ENCODE measurements at regions not wholly inside any gene's neighbourhood (a gene's known extent, or its start where the extent isn't known, plus 50 kb on each side); places are given as distances from the start of the nearest gene placed in this dataset.
"Not testable (repeated sequence)": the region's sequence is repeated elsewhere in the genome, so short reads cannot be mapped to it uniquely, and the experiment has no call there.

DNA sequence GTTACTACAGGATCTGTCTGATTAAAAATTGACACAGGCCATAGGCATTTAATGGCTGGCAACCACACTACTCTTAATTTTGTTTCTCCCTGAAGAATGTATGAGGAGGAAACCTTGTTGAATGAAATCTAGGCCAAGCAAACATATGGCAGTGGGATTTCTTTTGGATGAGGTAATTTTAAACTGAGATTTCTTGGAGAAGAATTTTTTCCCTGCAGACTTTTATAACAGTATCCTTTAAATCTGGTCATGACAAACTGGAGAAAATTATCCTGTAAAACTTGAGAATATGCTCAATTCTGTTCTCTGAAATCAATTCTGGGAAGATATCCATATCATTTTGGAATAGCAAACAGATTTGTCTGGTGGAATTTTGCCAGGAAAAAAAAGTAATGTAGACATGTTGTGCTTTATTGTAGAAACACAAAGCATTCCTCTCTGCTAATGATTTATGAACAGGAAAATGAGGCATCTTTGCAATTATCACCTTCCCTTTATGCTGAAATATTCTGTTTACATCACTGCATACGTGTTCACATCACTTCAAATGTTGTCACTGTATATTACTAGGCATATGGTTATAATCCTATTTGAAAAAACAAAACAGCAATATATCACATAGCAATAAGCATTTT, 108.3 kb upstream of the ARSJ start:
- no peak for DNase-seq (ENCODE audit: low read depth in 1 of 2, low spot score in 1 of 2)

DNA sequence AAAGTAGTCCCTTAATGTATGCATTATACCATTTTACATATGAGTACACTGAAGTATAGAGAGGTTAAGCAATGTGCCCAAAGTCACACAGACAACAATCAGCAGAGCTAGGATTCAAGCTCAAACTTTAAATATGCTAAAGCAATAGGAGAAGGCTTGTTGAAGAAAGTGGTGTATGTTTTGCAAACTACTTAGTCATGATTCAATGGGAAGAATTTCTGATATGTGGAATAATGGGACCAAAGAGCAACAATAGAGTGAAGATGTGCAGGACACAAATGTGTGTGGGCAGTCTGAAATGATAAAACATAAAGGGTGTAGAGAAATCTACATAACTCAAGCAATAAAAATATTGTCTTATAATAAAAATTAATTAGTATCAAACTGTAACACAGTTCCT, 109.0 kb upstream of the ARSJ start:
- DNase-seq (ENCODE audit: low read depth in 1 of 2, low spot score in 1 of 2): no peak

DNA sequence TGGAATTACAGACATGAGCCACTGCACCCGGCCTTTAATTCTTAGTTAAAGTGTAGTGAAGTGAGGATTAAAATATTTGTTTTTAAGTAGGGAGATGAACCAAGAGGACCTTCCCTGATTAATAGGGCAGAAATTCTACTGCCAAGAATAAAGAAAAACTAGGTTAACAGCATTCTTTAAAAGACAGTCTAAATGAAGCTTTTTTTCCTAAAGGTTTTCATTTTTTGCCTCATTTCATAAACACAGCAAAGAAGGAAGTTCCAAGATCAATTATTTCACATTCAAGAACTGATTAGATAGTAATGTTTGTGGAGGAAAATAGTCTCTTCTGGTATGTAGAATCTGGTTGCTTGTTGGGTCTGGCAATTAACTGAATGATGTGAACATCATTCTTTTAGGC, 112.1 kb upstream of the ARSJ start:
- DNase-seq (ENCODE audit: low read depth in 1 of 2, low spot score in 1 of 2): no peak

DNA sequence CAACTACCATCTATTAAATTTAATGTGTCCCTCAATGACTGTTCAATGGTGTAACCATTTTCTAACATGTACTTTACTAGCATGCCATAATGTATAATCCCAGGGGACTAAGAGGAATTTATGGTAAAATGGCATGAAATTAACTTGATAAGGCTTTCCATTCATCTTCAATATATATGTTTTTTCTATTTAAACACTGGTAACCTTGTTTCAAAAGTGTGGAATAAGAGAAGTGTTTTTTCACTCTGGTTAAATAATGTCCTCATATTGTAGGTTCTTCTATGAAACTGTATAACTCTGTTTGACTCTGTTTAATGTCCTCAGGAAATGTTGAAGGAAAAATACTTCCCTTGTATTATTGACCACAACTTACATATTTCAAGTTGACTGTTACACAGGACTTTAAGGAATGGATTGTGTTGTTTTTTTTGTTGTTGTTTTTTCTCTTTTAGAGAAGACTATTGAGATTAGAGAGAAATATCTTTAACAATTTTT, 113.8 kb upstream of the ARSJ start:
- no peak for DNase-seq (ENCODE audit: low read depth in 1 of 2, low spot score in 1 of 2)

DNA sequence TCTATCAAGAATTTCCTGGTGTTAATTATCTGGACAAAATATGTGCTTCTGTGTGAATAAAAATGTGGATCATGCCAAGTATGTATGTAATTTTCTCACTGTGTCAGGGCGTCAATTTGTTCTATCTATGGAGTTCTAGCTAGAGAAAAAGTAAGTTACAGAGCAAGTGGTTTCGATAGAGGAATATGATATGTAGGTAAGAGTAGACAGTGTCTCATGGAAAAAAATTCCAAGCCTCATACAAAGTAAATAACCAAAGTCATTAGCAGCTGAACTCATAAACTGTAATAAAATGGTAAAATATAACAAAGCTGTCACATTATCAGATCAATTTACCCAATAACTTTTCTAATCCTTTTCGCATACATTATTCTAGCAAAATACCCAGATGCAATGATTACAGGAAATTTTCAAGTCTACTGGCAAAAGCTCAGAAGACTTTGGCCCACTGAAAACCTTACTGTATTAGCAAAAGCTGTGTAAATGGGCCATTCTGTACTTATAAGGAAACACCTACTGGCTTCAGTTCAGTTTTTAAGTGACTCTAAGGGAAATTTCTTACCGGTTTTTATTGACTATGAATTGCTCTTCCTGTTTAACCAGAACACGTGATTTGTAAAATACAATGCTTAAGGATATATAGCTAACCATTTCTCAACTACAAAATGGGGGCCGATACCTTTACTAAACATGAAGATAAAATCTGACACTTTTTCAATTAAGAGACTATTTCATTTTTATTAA, 121.0 kb upstream of the ARSJ start:
- DNase-seq (ENCODE audit: low read depth in 1 of 2, low spot score in 1 of 2): no peak

DNA sequence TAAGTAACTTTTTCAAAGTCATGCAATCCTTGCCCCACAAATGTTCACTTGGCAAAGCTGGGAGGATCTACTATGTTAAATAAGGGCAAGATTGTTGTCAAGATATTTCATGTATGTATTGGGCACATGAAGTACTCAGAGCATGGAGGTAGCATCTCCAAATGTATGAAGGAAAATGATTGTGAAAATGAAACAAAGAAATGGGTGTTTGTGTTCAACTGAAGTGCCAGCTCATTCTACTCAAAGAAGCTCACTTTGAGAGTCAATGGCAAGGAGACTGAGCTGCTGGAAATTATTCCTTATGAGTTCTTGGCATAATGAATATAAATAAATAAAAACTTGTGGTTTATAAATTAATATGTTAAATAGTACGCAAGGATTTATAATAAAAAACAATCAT, 124.5 kb upstream of the ARSJ start:
- DNase-seq (ENCODE audit: low read depth in 1 of 2, low spot score in 1 of 2): no peak

DNA sequence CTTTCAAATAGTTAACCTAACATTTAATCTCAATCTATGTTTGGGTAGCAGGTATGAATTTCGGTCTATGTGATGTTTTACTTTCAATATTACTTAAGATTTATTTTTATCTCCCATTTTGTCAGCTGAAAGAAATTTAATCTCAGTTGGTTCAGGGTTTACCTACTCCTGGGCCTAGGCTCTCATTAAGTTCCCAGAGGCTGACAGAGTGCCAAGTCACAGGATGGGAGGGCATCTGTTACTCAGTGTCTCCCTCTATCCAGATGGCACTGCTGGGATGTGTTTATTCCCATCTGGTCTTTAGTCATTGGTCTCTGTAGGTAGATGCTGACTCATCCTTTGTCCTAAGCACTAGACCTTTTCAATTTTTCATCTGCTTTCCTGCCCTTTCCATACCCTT, 129.4 kb upstream of the ARSJ start:
- DNase-seq (ENCODE audit: low read depth in 1 of 2, low spot score in 1 of 2): no peak

DNA sequence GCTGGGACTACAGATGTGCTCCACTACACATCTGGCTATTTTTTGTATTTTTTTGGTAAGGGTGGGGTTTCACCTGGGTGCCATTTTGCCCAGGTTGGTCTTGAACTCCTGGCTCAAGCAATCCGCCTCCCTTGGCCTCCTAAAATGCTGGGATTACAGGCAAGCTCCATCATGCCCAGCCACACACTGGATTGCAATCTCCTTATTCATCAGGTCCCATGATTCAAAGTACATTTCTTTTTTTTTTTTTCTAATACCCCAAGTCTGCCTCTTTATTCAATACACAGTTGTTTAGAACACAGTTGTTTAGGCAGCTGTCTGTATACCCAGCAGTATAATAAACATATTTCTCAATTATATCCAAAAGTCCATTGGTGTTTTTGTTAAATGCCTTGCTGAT, 130.3 kb upstream of the ARSJ start:
- DNase-seq (ENCODE audit: low read depth in 1 of 2, low spot score in 1 of 2): no peak

DNA sequence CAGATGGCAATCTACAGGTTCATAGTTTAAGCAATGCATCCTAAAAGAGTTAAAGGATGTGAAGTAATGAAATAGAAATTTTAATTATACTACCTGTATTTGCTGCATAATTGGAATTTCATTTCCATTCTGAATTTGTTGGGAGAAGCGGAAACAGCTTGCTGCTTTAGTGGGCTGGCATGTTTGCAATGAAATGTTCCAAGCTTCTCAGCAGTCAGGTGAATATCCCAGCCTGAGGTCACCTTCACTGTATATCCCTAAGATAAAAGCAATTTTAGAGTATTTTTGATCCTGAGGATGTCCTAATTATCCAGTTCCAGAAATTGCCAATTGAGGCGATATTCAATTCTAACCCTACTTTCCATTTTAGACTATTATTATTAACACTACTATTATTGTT, 136.1 kb upstream of the ARSJ start:
- no peak for DNase-seq (ENCODE audit: low read depth in 1 of 2, low spot score in 1 of 2)

DNA sequence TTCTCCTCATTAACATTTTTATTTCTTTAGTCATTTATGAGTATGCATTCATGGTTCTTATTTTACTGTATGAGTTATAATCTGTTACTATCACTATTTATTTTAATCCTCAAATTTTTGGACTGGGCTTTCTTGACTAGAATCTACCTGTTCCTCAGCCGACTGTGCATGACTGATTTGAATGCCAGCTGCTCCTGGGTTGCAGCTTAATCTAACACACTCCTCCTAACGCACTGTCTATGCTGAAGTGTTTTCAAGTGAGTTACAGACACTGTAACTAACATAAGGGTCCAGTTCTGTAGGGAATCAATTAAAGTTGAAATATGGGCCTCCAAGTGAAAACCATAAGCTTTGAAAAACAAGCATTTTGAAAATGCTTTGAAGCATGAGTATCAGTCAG, 137.4 kb upstream of the ARSJ start:
- DNase-seq (ENCODE audit: low read depth in 1 of 2, low spot score in 1 of 2): no peak

DNA sequence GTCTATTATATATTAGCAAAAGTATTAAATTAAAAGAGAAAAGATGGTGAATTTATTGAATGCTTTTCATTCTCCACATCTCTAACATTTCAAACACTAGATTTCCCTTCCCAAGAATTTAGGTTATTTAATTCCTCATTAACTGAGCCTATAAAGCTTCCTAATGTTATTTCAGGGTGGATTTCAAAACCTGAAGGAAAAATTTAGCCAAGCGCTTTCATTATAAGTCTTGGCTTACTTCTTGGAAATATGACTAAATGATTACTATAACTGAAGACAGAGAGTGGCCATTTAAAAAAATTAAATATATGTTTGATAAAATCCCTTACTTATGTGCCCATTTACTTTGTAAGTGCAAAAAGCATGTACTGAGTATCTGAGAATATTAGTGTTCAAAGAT, 141.8 kb upstream of the ARSJ start:
- no peak for DNase-seq (ENCODE audit: low read depth in 1 of 2, low spot score in 1 of 2)

DNA sequence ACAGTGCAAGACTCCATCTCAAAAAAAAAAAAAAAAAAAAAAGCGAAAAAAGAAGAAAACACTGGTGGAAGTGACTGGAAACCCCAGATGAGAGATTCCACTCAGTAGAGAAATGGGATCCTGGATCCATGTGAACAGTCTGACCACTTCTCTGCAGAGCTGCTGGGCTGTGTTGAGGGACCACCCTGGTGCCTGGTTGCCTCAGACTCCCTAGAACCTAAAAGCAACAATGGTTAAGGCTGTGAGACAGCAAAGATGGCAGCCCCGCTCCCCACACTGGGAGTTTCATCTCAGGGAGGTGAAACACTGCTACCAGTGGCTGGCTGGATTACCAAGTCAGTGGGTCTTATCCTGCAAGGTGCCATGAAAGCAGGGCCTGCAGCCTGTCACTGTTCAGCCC, 152.8 kb upstream of the ARSJ start:
- no peak for DNase-seq (ENCODE audit: low read depth in 1 of 2, low spot score in 1 of 2)

DNA sequence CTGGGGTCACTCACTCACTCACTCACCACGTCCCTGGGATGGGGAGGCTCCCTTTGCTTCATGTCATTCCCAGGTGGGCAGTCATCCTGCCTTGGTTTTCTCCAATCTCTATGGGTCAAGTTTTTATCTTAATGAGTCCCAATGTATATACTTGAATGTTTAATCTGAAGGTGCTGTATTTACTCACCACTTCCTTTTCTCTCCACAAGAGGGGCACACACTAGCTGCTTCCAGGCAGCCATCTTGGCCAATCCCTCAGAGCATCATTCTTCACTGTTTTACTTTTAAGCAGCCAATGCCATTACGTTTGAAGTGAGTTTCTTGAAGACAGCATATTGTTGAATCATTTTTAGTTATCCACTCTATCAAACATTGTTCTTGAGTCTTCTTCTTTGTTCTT, 153.4 kb upstream of the ARSJ start:
- DNase-seq (ENCODE audit: low read depth in 1 of 2, low spot score in 1 of 2): no peak

DNA sequence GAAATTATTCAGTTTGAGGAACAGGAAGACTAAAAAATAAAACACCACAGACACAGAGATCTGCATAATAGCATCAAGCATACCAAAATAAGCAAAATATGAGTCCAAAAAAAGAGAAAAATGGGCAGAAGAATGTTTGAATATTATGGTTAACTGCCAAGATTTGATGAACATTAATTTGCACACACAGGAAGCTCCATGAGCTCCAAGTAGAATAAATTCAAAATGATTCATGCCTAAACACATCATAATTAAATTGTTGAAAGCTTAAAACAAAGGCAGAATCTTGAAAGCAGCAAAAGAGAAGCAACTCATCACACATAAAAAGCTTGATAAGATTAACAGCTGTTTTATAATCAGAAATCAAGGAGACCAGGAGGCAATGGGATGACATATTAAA, 156.6 kb upstream of the ARSJ start:
- no peak for DNase-seq (ENCODE audit: low read depth in 1 of 2, low spot score in 1 of 2)

DNA sequence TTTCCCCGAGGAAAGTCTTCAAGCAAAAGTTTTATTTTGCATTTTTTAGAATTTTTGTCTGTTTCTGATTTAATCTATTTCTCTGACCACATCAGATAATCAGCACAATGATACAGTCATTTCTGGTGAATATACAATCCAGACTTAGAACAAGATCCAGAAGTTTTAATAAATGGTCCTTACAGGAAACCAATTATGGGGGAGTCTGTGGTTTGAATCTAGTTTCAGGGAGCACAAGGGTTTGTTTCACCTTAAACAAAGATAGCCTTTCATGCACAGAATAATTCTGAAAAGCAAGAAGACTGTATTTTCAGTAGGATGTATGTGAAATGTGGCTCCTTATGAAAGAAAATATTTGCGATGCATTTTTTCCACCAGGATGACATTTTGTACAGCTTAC, 158.5 kb upstream of the ARSJ start:
- no peak for DNase-seq (ENCODE audit: low read depth in 1 of 2, low spot score in 1 of 2)

DNA sequence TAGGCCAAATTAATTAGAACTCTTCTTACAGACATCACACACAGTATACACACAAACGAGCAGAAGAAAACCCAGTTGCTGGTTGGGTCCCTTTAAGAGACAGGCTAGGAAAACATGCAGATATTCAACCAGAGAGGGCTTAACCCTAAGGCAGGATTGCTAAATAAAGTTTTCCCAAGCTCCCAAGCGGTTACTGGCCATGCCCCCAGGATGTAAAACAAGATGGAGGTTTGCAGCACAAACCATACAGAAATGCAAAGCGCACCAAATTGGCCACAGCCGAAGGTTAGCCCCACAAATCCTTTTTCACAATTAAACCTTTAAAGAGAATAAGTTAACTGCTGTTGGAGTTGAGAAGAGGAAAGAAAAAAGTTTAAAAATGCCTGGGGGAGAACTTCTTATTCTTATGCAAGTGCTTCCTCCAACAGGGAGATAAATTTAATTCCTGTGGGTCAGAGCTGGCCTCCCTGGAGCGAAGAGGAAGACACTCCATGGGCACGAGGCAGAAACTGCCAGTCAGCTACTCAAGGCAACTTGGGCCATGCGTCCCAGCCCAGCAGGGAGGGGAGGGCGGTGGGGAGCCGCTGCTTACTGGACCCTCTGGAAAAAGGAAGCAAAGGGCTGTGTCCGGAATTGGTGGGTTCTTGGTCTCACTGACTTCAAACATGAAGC, 167.6 kb upstream of the ARSJ start:
- DNase-seq (ENCODE audit: low read depth in 1 of 2, low spot score in 1 of 2): no peak

DNA sequence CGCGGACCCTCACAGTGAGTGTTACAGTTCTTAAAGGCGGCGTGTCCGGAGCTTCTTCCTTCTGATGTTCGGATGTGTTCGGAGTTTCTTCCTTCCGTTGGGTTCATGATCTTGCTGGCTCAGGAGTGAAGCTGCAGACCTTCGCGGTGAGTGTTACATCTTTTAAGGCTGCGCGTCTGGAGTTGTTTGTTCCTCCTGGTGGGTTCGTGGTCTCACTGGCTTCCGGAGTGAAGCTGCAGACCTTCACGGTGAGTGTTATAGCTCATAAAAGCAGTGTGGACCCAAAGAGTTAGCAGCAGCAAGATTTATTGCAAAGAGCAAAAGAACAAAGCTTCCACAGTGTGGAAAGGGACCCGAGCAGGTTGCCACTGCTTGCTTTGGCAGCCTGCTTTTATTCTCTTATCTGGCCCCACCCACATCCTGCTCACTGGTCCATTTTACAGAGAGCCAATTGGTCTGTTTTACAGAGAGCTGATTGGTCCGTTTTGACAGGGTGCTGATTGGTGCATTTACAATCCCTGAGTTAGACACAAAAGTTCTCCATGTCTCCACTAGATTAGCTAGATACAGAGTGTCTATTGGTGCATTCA, 168.3 kb upstream of the ARSJ start:
- not testable (repeated sequence) for DNase-seq (ENCODE audit: low read depth in 1 of 2, low spot score in 1 of 2)

DNA sequence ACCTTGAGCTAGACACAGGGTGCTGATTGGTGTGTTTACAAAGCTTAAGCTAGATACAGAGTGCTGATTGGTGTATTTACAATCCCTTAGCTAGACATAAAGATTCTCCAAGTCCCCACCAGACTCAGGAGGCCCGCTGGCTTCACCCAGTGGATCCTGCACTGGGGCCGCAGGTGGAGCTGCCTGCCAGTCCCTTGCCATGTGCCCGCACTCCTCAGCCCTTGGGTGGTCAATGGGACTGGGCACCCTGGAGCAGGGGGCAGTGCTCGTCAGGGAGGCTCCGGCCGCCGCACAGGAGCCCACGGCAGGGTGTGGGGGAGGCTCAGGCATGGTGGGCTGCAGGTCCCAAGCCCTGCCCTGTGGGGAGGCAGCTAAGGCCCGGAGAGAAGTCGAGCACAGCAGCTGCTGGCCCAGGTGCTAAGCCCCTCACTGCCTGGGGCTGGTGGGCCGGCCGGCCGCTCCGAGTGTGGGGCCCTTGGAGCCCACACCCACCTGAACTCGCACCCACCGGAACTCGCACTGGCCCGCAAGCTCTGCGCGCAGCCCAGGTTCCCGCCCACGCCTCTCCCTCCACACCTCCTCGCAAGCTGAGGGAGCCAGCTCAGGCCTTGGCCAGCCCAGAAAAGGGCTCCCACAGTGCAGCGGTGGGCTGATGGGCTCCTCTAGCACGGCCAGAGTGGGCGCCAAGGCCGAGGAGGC, 169.1 kb upstream of the ARSJ start:
- DNase-seq (ENCODE audit: low read depth in 1 of 2, low spot score in 1 of 2): not testable (repeated sequence)

DNA sequence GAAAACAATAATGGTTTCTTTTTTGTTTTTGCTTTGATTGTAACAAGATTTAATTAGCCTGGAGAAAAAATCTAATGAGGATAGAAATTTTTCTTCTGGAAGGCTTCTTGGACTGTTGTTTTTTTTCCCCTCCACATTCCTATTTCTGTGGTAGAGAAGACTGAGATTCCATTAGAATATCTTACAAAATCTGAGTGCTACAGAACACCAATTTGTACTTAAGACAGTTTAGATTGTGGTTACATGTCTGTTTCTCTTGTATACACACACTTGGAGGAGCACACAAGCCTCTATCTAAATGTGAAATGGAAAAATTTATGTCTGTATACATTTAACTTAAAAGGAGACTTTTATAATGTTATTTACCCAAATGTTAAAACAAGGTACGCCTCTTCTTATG, 176.9 kb upstream of the ARSJ start:
- no peak for DNase-seq (ENCODE audit: low read depth in 1 of 2, low spot score in 1 of 2)

DNA sequence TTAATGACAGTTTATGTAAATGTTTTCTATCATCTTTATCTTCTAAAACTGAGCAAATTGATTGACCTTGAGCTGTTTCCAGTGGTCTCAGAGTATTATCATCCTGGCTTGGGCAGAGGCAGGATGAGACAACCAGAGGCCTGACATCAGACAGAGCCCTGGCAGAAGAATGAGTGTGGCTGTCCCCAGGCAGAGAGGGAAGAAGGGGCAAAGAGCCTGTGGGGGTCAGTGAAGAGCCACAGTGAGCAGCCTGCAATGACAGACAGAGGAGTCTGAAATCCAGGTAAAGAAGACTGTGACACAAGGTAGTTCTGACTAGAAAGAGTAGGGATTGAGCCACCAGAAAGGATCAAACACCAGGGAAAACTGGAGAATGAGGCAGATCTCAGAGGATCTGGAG, 182.4 kb upstream of the ARSJ start:
- DNase-seq (ENCODE audit: low read depth in 1 of 2, low spot score in 1 of 2): no peak

DNA sequence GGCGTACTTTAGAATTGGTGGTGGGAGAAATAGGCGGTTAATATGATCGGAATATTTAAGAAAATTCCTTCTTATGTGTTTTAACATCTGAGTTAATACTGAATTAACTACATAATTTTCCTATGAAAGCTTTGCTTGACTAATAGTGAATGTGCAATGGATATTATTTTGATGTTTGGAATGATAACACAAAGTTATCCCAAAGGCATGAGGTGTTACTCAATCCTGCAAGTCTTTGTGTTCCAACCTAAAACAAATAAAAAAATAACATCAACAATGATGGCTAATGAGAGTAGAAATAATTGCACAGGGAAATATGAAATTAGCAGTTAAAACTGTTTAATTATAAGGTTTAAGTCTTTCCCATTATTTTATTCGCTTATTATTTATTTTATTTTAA, 183.6 kb upstream of the ARSJ start:
- DNase-seq (ENCODE audit: low read depth in 1 of 2, low spot score in 1 of 2): no peak

DNA sequence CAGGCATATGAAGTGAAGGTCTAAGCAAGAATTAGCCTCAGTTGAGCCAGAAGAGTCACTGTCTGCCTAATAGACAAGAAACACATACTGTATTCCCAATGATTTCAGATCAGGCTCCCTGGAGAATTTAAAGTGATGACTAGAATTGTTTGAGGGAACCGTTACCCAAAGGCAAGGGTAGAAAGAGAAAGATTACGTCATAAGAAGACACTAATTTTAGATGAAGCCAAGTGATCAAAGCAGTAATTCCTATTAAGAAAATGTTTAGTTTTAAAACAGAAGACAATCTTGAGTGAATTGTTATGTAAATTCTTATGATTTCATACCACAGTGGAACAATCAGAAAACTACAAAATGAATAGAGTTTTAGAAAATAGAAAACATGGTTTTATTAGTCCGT, 194.5 kb upstream of the ARSJ start:
- DNase-seq (ENCODE audit: low read depth in 1 of 2, low spot score in 1 of 2): no peak

Measured in stimulated activated CD4-positive, alpha-beta T cell treated with anti-CD3 and anti-CD28 coated beads, Interleukin-15, amount 100 ng/mL, for 1 hour (primary cell).